Adrenal gland (tissue), 9 donors: ENCODE measurements at regions not wholly inside any gene's neighbourhood (a gene's known extent, or its start where the extent isn't known, plus 50 kb on each side); places are given as distances from the start of the nearest gene placed in this dataset.

ENCODE experiments used
- DNase-seq, 7 donors: peaks; one replicate each; pipeline ENCODE4 v3.0.0-alpha.2; 2019 to 2020
- H3K27ac ChIP-seq, 5 donors: fragments of 200-600 bp; sonication (generic) in 4 of 5; 1 replicate in 3 of 5; 2 replicates in 2 of 5; pipeline versions ENCODE4 v1.5.1 to v1.8.0; 2016 to 2020; ENCODE audit warnings: mild to moderate bottlenecking in 1 of 5
- H3K27me3 ChIP-seq: fragments of 200-600 bp; 2 replicates; pipeline ENCODE4 v1.8.0; 2021
- H3K36me3 ChIP-seq, 2 donors: fragments of 200-600 bp; replicated peaks in 1 of 2; 1 replicate in 1 of 2; 2 replicates in 1 of 2; pipeline versions ENCODE4 v1.5.1 to v1.8.0; 2018 to 2022
- H3K4me1 ChIP-seq, 2 donors: fragments of 200-600 bp; replicated peaks in 1 of 2; 1 replicate in 1 of 2; 2 replicates in 1 of 2; pipeline versions ENCODE4 v1.5.1 to v1.8.0; 2018 to 2021
- H3K4me3 ChIP-seq, 4 donors: fragments of 200-600 bp; sonication (generic) in 3 of 4; one replicate each; pipeline ENCODE4 v1.5.1; 2016 to 2018
- H3K9me3 ChIP-seq, 3 donors: fragments of 200-600 bp; sonication (generic) in 1 of 3; replicated peaks in 1 of 3; 1 replicate in 2 of 3; 2 replicates in 1 of 3; pipeline versions ENCODE4 v1.5.1 to v1.8.0; 2016 to 2021
- CTCF ChIP-seq, 6 experiments: fragments of 450-650 bp in 4 of 6; fragments of 200-600 bp in 2 of 6; sonication (generic) in 1 of 6; IDR thresholded peaks; 1 replicate in 5 of 6; 2 replicates in 1 of 6; pipeline versions ENCODE4 v1.5.1 to v1.8.0; 2016 to 2021; ENCODE audit warnings: antibody characterized with exemption in 6 of 6, mild to moderate bottlenecking in 2 of 6, moderate library complexity in 1 of 6
- POLR2A ChIP-seq, 2 donors: fragments of 450-650 bp; IDR thresholded peaks; one replicate each; pipeline ENCODE4 v1.6.1; 2017; ENCODE audit warnings: antibody characterized with exemption in 2 of 2, mild to moderate bottlenecking in 2 of 2, moderate library complexity in 1 of 2
- WGBS, 4 donors: extraction: QIAGEN DNeasy Blood & Tissue Kit in 2 of 4; methylation state at CpG; one replicate each; pipeline versions ENCODE4 v1.1.5 to v1.1.7; 2013 to 2017; 5-methylcytosine and 5-hydroxymethylcytosine counted together
- intact Hi-C, 2 donors: fragments of 100-400 bp; cut with DNase I; formaldehyde crosslinking; loops; one replicate each; pipeline versions ENCODE4 v1.14.1 to v1.15.0; 2022 to 2023
- donor health status: healthy with polysubstance abuse.
- donor health status: Bipolar disorder and iron deficiency.
- donor health status: DM: yes; HTN: yes; CAD: no.
- donor health status: DM: no; HTN: no; CAD: no.
- donor health status: DM: no; HTN: no; CAD: no.

- no peaks in the 10 kb centered on the region for H3K9me3 ChIP-seq
- H3K27me3 ChIP-seq, result peaks cover 4% of the 10 kb centered on the region
- 42 to 80% (median 78%) methylated on average over 4 to 11 of the region's 11 CpGs for WGBS, 4 donors
- H3K4me3 ChIP-seq, result no peak overlapping the region
- intact Hi-C loops, result no loop called here
- no peaks in the 10 kb centered on the region for H3K36me3 ChIP-seq
- TF ChIP-seq CTCF (IDR thresholded peaks at IDR 0.05), result no peak
- no peak for TF ChIP-seq POLR2A (IDR thresholded peaks at IDR 0.05)
- DNase-seq, result no peak
- H3K27ac ChIP-seq, result no peak overlapping the region
- H3K4me1 ChIP-seq, result no peaks in the 10 kb centered on the region
These were observed 210.1 kb upstream of the RAB6C start for GRCh38 chr2:129769185-129769991.

GRCh38 chr2:129771418-129772189 is 207.9 kb upstream of the RAB6C start:
- intact Hi-C loops, result no loop called here
- Histone ChIP-seq H3K36me3 (no peaks in the 10 kb centered on the region), H3K9me3 (no peaks in the 10 kb centered on the region), H3K4me3 (no peak overlapping the region), H3K27ac (no peak overlapping the region), H3K4me1 (no peaks in the 10 kb centered on the region), H3K27me3 (no peaks in the 10 kb centered on the region)
- DNase-seq, result no peak
- TF ChIP-seq CTCF (IDR thresholded peaks at IDR 0.05) (no peak), POLR2A (IDR thresholded peaks at IDR 0.05) (no peak)
- 76 to 80% (median 80%) methylated on average over 5 to 6 of the region's 6 CpGs for WGBS, 4 donors

- no peak overlapping the region for H3K27ac ChIP-seq
- TF ChIP-seq CTCF (IDR thresholded peaks at IDR 0.05), result no peak
- TF ChIP-seq POLR2A (IDR thresholded peaks at IDR 0.05), result no peak
- WGBS, 4 donors, result 42 to 59% (median 49%) methylated on average over 2 of the region's 2 CpGs
- H3K27me3 ChIP-seq, result no peaks in the 10 kb centered on the region
- DNase-seq, result no peak
- no peaks in the 10 kb centered on the region for H3K4me1 ChIP-seq
- H3K4me3 ChIP-seq, result no peak overlapping the region
- no peaks in the 10 kb centered on the region for H3K9me3 ChIP-seq
- intact Hi-C loops, result no loop called here
- no peaks in the 10 kb centered on the region for H3K36me3 ChIP-seq
These were observed 207.3 kb upstream of the RAB6C start for GRCh38 chr2:129772190-129772579.

- no peak for TF ChIP-seq CTCF (IDR thresholded peaks at IDR 0.05)
- TF ChIP-seq POLR2A (IDR thresholded peaks at IDR 0.05), result no peak
- H3K27ac ChIP-seq, result no peak overlapping the region
- no peaks in the 10 kb centered on the region for H3K27me3 ChIP-seq
- H3K36me3 ChIP-seq, result no peaks in the 10 kb centered on the region
- no peaks in the 10 kb centered on the region for H3K9me3 ChIP-seq
- intact Hi-C loops, result no loop called here
- WGBS, 4 donors, result 67 to 84% (median 76%) methylated on average over 3 of the region's 3 CpGs
- no peak for DNase-seq
- H3K4me3 ChIP-seq, result no peak overlapping the region
- H3K4me1 ChIP-seq, result no peaks in the 10 kb centered on the region
These were observed 203.4 kb upstream of the RAB6C start for GRCh38 chr2:129775952-129776653.
